ENCODE measurements at regions not wholly inside any gene's neighbourhood (a gene's known extent, or its start where the extent isn't known, plus 50 kb on each side); places are given as distances from the start of the nearest gene placed in this dataset.

- Histone ChIP-seq H3K36me3 (ENCODE audit: insufficient read depth, low read length) (no peaks in the 10 kb centered on the region), H3K27me3 (ENCODE audit: insufficient read depth, low read length) (0 out of 2 replicates have a peak, but pooled peaks cover 9% of the 10 kb centered on the region), H3K4me3 (ENCODE audit: low read depth, low read length) (no peak overlapping the region), H2AFZ (ENCODE audit: low read length, unreplicated experiment) (no peak overlapping the region), H3K79me2 (ENCODE audit: control insufficient read depth, insufficient read depth, low read length, unreplicated experiment) (no peaks in the 10 kb centered on the region), H3K27ac (ENCODE audit: low read depth, low read length) (no peak overlapping the region), H3K4me1 (ENCODE audit: control insufficient read depth, insufficient read depth, low read length, unreplicated experiment) (peaks cover 4% of the 10 kb centered on the region)
Observed at GRCh38 chr5:10828241-10828640, 67.2 kb upstream of the DAP start.

DNA sequence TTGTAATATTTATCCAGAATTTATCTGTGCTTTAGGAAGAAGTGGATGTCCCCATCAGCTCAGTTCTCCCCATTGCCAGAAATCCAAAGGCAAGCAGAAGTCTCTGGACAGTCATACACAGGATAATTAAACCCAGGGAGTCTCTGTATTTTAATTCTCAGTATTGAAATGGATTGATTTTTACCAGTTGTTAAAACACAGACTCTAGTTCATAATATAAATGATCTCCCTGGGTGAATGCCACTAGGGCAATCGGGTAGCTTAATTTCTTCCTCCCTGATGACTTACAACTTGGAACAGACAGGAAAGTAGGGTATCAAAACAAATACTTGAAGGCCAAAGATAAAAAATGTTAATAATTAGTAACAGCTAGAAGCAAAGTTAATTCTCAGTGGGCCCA, 66.5 kb upstream of the DAP start:
- 0 out of 2 replicates have a peak, but pooled peaks cover 9% of the 10 kb centered on the region for H3K27me3 ChIP-seq (ENCODE audit: insufficient read depth, low read length)
- H3K4me3 ChIP-seq (ENCODE audit: low read depth, low read length): no peak overlapping the region
- H3K27ac ChIP-seq (ENCODE audit: low read depth, low read length): no peak overlapping the region
- H3K36me3 ChIP-seq (ENCODE audit: insufficient read depth, low read length): no peaks in the 10 kb centered on the region
- H3K79me2 ChIP-seq (ENCODE audit: control insufficient read depth, insufficient read depth, low read length, unreplicated experiment): no peaks in the 10 kb centered on the region
- no peak overlapping the region for H2AFZ ChIP-seq (ENCODE audit: low read length, unreplicated experiment)
- peaks cover 4% of the 10 kb centered on the region for H3K4me1 ChIP-seq (ENCODE audit: control insufficient read depth, insufficient read depth, low read length, unreplicated experiment)

GRCh38 chr5:10826971-10827370, 65.9 kb upstream of the DAP start:
- Histone ChIP-seq H2AFZ (ENCODE audit: low read length, unreplicated experiment) (no peak overlapping the region), H3K36me3 (ENCODE audit: insufficient read depth, low read length) (no peaks in the 10 kb centered on the region), H3K79me2 (ENCODE audit: control insufficient read depth, insufficient read depth, low read length, unreplicated experiment) (no peaks in the 10 kb centered on the region), H3K4me3 (ENCODE audit: low read depth, low read length) (no peak overlapping the region), H3K4me1 (ENCODE audit: control insufficient read depth, insufficient read depth, low read length, unreplicated experiment) (peaks cover 4% of the 10 kb centered on the region), H3K27ac (ENCODE audit: low read depth, low read length) (no peak overlapping the region), H3K27me3 (ENCODE audit: insufficient read depth, low read length) (peaks cover 6% of the 10 kb centered on the region; the same call in 1 of the 2 replicates)

GRCh38 chr5:10825897-10826644, 65.0 kb upstream of the DAP start:
- Histone ChIP-seq H3K27me3 (ENCODE audit: insufficient read depth, low read length) (peaks cover 15% of the 10 kb centered on the region), H3K4me1 (ENCODE audit: control insufficient read depth, insufficient read depth, low read length, unreplicated experiment) (peaks cover 4% of the 10 kb centered on the region), H3K79me2 (ENCODE audit: control insufficient read depth, insufficient read depth, low read length, unreplicated experiment) (no peaks in the 10 kb centered on the region), H3K4me3 (ENCODE audit: low read depth, low read length) (no peak overlapping the region), H2AFZ (ENCODE audit: low read length, unreplicated experiment) (no peak overlapping the region), H3K27ac (ENCODE audit: low read depth, low read length) (no peak overlapping the region), H3K36me3 (ENCODE audit: insufficient read depth, low read length) (no peaks in the 10 kb centered on the region)

GRCh38 chr5:10812218-10812617, 51.2 kb upstream of the DAP start:
- Histone ChIP-seq H2AFZ (ENCODE audit: low read length, unreplicated experiment) (no peak overlapping the region), H3K36me3 (ENCODE audit: insufficient read depth, low read length) (no peaks in the 10 kb centered on the region), H3K4me3 (ENCODE audit: low read depth, low read length) (no peak overlapping the region), H3K4me1 (ENCODE audit: control insufficient read depth, insufficient read depth, low read length, unreplicated experiment) (no peaks in the 10 kb centered on the region), H3K79me2 (ENCODE audit: control insufficient read depth, insufficient read depth, low read length, unreplicated experiment) (no peaks in the 10 kb centered on the region), H3K27me3 (ENCODE audit: insufficient read depth, low read length) (peaks cover 68% of the 10 kb centered on the region), H3K27ac (ENCODE audit: low read depth, low read length) (no peak overlapping the region)

All from ACC112 (cell line).